Cardiac muscle cell (in vitro differentiated cells and primary cell): ENCODE measurements at regions not wholly inside any gene's neighbourhood (a gene's known extent, or its start where the extent isn't known, plus 50 kb on each side); places are given as distances from the start of the nearest gene placed in this dataset.

Experiments
- DNase-seq, 2 donors: peaks; one replicate each; pipeline versions ENCODE4 v3.0.0 to v3.0.0-alpha.2; 2010 to 2017; ENCODE audit warnings: low read depth in 1 of 2, low spot score in 1 of 2
- H3K27ac ChIP-seq: fragments of 200-600 bp; sonication (generic); 2 replicates; pipeline ENCODE4 v1.5.1; 2016
- H3K27me3 ChIP-seq: fragments of 200-600 bp; sonication (generic); 2 replicates; pipeline ENCODE4 v1.6.0; 2016; ENCODE audit warnings: control low read depth
- H3K36me3 ChIP-seq: fragments of 200-600 bp; sonication (generic); 2 replicates; pipeline ENCODE4 v1.5.1; 2016; ENCODE audit warnings: control low read depth
- H3K4me1 ChIP-seq: fragments of 200-600 bp; sonication (generic); 2 replicates; pipeline ENCODE4 v1.8.1; 2017; ENCODE audit warnings: low read depth, mild to moderate bottlenecking, mixed run types
- H3K4me3 ChIP-seq: fragments of 200-600 bp; sonication (generic); 2 replicates; pipeline ENCODE4 v1.5.1; 2016; ENCODE audit warnings: mild to moderate bottlenecking
- H3K9me3 ChIP-seq: fragments of 200-600 bp; sonication (generic); 2 replicates; pipeline ENCODE4 v1.5.1; 2017; ENCODE audit warnings: low read depth, mild to moderate bottlenecking, control low read depth
- TF ChIP-seq, protein P1 (sequence below): IDR thresholded peaks from 2 replicates; pipeline ENCODE4 v1.5.1; 2012; ENCODE audit warnings: low read depth, mild to moderate bottlenecking, low read length

DNA sequence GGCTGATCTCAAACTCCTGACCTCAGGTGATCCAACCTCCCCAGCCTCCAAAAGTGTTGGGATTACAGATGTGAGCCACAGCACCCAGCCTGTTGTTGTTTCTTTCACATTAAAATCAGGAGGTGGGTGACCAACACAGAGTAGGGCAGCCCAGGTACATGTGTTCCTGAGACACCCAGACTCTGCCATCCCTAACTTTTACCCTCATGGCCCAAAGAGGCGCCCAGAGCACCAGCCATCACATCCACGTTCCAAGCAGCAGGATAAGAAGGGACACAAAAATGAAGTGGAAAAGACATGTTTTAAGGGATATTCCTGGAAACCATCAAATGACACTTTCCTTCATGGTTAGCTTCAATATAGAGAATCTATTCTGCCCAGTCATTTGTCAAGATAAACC is 159.6 kb upstream of the KLF6 start:
- no peak overlapping the region for H3K4me3 ChIP-seq
- no peak for DNase-seq
- H3K36me3 ChIP-seq = no peaks in the 10 kb centered on the region
- TF ChIP-seq, protein P1, sequence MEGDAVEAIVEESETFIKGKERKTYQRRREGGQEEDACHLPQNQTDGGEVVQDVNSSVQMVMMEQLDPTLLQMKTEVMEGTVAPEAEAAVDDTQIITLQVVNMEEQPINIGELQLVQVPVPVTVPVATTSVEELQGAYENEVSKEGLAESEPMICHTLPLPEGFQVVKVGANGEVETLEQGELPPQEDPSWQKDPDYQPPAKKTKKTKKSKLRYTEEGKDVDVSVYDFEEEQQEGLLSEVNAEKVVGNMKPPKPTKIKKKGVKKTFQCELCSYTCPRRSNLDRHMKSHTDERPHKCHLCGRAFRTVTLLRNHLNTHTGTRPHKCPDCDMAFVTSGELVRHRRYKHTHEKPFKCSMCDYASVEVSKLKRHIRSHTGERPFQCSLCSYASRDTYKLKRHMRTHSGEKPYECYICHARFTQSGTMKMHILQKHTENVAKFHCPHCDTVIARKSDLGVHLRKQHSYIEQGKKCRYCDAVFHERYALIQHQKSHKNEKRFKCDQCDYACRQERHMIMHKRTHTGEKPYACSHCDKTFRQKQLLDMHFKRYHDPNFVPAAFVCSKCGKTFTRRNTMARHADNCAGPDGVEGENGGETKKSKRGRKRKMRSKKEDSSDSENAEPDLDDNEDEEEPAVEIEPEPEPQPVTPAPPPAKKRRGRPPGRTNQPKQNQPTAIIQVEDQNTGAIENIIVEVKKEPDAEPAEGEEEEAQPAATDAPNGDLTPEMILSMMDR = no peak
- H3K27me3 ChIP-seq = no peaks in the 10 kb centered on the region
- H3K27ac ChIP-seq = no peak overlapping the region
- H3K4me1 ChIP-seq = no peaks in the 10 kb centered on the region
- no peaks in the 10 kb centered on the region for H3K9me3 ChIP-seq

- H3K36me3 ChIP-seq = no peaks in the 10 kb centered on the region
- TF ChIP-seq, protein P1 = no peak
- DNase-seq = no peak
- H3K27me3 ChIP-seq = no peaks in the 10 kb centered on the region
- no peaks in the 10 kb centered on the region for H3K9me3 ChIP-seq
- H3K27ac ChIP-seq = no peak overlapping the region
- no peak overlapping the region for H3K4me3 ChIP-seq
- no peaks in the 10 kb centered on the region for H3K4me1 ChIP-seq
These were observed 158.8 kb upstream of the KLF6 start for GRCh38 chr10:3943695-3944257.

GRCh38 chr10:3942937-3943489 is 158.0 kb upstream of the KLF6 start:
- no peaks in the 10 kb centered on the region for H3K9me3 ChIP-seq
- H3K4me1 ChIP-seq = no peaks in the 10 kb centered on the region
- TF ChIP-seq, protein P1 = no peak
- DNase-seq = no peak
- no peaks in the 10 kb centered on the region for H3K36me3 ChIP-seq
- no peaks in the 10 kb centered on the region for H3K27me3 ChIP-seq
- no peak overlapping the region for H3K27ac ChIP-seq
- H3K4me3 ChIP-seq = no peak overlapping the region

- DNase-seq = no peak
These were observed 156.7 kb upstream of the KLF6 start for GRCh38 chr10:3941676-3942075.

DNA sequence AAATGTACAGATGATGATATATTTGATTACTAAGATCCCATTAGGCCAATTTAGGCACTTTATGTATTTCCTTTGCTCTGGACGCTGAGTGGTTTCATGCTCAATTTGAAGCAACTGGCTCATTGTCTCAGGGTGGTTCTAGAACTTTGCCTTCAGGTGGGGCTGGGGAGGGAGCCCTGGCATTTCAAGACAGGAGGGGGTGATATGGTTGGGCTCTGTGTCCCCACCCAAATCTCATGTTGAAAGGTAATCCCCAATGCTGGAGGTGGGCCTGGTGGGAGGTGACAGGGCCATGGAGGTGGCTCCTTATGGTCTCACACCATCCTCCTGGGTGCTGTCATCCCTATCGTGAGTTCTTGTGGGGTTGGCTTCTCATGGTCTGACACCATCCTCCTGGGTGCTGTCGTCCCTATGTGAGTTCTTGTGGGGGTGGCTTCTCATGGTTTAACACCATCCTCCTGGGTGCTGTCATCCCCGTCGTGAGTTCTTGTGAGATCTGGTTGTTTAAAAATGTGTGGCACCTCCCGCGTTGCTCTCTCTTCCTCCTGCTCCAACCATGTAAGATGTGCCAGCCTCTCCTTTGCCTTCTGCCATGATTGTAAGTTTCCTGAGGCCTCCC is 151.5 kb upstream of the KLF6 start:
- TF ChIP-seq, protein P1 = no peak
- H3K27me3 ChIP-seq = no peaks in the 10 kb centered on the region
- no peaks in the 10 kb centered on the region for H3K4me1 ChIP-seq
- no peak overlapping the region for H3K4me3 ChIP-seq
- H3K27ac ChIP-seq = no peak overlapping the region
- DNase-seq = no peak
- no peaks in the 10 kb centered on the region for H3K9me3 ChIP-seq
- H3K36me3 ChIP-seq = no peaks in the 10 kb centered on the region

More at GRCh38 chr10:3941676-3942075, 156.7 kb upstream of the KLF6 start:
- Histone ChIP-seq H3K4me3 (no peak overlapping the region), H3K4me1 (no peaks in the 10 kb centered on the region), H3K36me3 (no peaks in the 10 kb centered on the region), H3K9me3 (no peaks in the 10 kb centered on the region), H3K27me3 (no peaks in the 10 kb centered on the region), H3K27ac (no peak overlapping the region)
- TF ChIP-seq, protein P1 = no peak
